ENCODE measurements at regions not wholly inside any gene's neighbourhood (a gene's known extent, or its start where the extent isn't known, plus 50 kb on each side); places are given as distances from the start of the nearest gene placed in this dataset.

- TF ChIP-seq, protein P1, sequence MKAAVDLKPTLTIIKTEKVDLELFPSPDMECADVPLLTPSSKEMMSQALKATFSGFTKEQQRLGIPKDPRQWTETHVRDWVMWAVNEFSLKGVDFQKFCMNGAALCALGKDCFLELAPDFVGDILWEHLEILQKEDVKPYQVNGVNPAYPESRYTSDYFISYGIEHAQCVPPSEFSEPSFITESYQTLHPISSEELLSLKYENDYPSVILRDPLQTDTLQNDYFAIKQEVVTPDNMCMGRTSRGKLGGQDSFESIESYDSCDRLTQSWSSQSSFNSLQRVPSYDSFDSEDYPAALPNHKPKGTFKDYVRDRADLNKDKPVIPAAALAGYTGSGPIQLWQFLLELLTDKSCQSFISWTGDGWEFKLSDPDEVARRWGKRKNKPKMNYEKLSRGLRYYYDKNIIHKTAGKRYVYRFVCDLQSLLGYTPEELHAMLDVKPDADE (IDR thresholded peaks at IDR 0.05): no peak
- no peak for TF ChIP-seq CTCF (conservative IDR thresholded peaks at IDR 0.05; ENCODE audit: low read depth in 2 of 2)
Observed at GRCh38 chr4:110415041-110415440, 60.9 kb upstream of the ENPEP start.
